Psoas muscle (tissue), 7 donors: ENCODE measurements at regions not wholly inside any gene's neighbourhood (a gene's known extent, or its start where the extent isn't known, plus 50 kb on each side); places are given as distances from the start of the nearest gene placed in this dataset.

ENCODE experiments used
- ATAC-seq, 4 donors: fragments of 200-7000 bp; cut with Tn5 transposase; one replicate each; pipeline ENCODE4 v1.9.1; 2020; ENCODE audit warnings: moderate library complexity in 3 of 4, mild to moderate bottlenecking in 2 of 4
- DNase-seq, 2 donors: peaks; one replicate each; pipeline ENCODE4 v3.0.0-alpha.2; 2020
- H3K27ac ChIP-seq: fragments of 200-600 bp; one replicate; pipeline ENCODE4 v1.8.0; 2022
- H3K27me3 ChIP-seq, 3 donors: fragments of 200-600 bp in 1 of 3; one replicate each; pipeline versions ENCODE4 v1.6.1 to v1.8.0; 2013 to 2022; ENCODE audit warnings: low read length in 2 of 3, mild to moderate bottlenecking in 2 of 3, moderate library complexity in 1 of 3; ENCODE audit not compliant: insufficient read depth in 3 of 3
- H3K36me3 ChIP-seq, 2 donors: fragments of 200-600 bp in 1 of 2; one replicate each; pipeline versions ENCODE4 v1.6.1 to v1.8.0; 2013 to 2022; ENCODE audit warnings: low read depth in 1 of 2, mild to moderate bottlenecking in 1 of 2, moderate library complexity in 1 of 2; ENCODE audit not compliant: insufficient read depth in 1 of 2
- H3K4me1 ChIP-seq: fragments of 200-600 bp; one replicate; pipeline ENCODE4 v1.8.0; 2022
- H3K4me3 ChIP-seq: fragments of 200-600 bp; one replicate; pipeline ENCODE4 v1.8.0; 2022; ENCODE audit warnings: mild to moderate bottlenecking
- H3K9me3 ChIP-seq: fragments of 200-600 bp; one replicate; pipeline ENCODE4 v1.8.0; 2022
- WGBS, 3 donors: extraction: QIAGEN DNeasy Blood & Tissue Kit; methylation state at CpG; one replicate each; pipeline versions ENCODE4 v1.1.6 to v1.1.7; 2013; 5-methylcytosine and 5-hydroxymethylcytosine counted together
- intact Hi-C, 2 donors: fragments of 100-400 bp; cut with DNase I; formaldehyde crosslinking; loops; one replicate each; pipeline versions ENCODE4 v1.11.0 to v1.14.2; 2022
- TF ChIP-seq, protein P1 (sequence below): fragments of 200-600 bp; IDR thresholded peaks from one replicate; pipeline ENCODE4 v1.8.0; 2022; ENCODE audit warnings: antibody characterized with exemption
- donor health status: healthy with polysubstance abuse.
- donor health status: DM: no; HTN: no; CAD: no; lungs with moderate emphysema.
- donor health status: Bipolar disorder and iron deficiency.
- donor health status: healthy.
- donor health status: DM: yes; HTN: yes; CAD: no.
- donor health status: DM: no; HTN: no; CAD: no.
- donor health status: DM: yes; HTN: yes; CAD: no.

DNA sequence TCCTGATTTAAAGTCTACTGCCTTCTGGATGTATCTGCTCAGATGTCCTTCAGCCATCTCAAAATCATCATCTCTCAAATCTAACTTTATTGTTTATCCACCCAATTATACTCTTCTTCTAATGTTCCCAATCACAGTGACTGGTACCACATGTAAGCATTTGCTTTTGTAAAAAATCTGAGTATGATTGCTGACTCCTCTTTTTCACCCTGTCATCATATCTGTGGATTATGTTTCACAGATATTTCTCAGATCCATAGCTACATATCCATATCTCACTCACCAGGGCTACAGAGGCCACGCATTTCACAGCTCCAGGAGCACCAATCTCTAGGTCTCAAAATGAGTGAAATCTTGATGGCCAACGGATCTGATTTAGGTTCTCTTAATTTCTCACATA is 76.1 kb downstream of the DHRS2 start:
- no peak for DNase-seq
- TF ChIP-seq, protein P1, sequence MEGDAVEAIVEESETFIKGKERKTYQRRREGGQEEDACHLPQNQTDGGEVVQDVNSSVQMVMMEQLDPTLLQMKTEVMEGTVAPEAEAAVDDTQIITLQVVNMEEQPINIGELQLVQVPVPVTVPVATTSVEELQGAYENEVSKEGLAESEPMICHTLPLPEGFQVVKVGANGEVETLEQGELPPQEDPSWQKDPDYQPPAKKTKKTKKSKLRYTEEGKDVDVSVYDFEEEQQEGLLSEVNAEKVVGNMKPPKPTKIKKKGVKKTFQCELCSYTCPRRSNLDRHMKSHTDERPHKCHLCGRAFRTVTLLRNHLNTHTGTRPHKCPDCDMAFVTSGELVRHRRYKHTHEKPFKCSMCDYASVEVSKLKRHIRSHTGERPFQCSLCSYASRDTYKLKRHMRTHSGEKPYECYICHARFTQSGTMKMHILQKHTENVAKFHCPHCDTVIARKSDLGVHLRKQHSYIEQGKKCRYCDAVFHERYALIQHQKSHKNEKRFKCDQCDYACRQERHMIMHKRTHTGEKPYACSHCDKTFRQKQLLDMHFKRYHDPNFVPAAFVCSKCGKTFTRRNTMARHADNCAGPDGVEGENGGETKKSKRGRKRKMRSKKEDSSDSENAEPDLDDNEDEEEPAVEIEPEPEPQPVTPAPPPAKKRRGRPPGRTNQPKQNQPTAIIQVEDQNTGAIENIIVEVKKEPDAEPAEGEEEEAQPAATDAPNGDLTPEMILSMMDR: no peak
- no peak for ATAC-seq
- no peaks in the 10 kb centered on the region for H3K4me1 ChIP-seq
- no peaks in the 10 kb centered on the region for H3K9me3 ChIP-seq
- no peak overlapping the region for H3K4me3 ChIP-seq
- intact Hi-C loops: no loop called here
- 63 to 74% (median 67%) methylated on average over 2 of the region's 2 CpGs for WGBS, 3 donors
- no peaks in the 10 kb centered on the region for H3K36me3 ChIP-seq
- no peak overlapping the region for H3K27ac ChIP-seq
- no peaks in the 10 kb centered on the region for H3K27me3 ChIP-seq

DNA sequence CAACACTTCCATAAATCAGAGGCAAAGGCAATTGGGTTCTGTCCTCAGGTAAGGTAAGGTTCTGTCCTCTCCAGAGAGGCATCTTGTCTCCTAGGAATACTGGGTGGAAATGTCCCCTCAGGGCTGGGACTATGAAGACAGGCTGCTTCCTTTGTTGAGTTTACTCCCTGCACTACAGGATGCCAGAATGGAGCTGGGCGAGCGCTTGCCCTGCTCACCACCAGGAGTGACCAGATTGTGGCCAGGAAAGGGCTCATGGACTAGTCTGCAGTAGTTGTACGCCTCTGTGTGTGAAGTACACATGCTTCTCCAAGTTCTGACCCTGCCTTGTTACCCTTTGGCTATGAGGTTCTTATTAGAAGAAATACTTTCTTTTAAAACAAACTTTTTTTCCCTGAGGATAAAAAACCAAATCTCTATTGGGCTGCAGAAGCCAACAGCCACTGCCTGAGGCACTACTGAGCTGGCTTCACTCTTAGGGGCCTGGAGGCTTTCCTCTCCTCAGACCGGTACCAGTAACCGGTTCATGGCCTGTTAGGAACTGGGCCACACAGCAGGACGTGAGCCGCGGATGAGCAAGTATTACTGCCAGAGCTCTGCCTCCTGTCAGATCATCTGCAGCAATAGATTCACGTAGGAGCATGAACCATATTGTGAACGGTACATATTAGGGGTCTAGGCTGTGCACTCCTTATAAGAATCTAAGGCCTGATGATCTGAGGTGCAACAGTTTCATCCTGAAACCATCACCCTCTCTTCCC is 83.2 kb downstream of the DHRS2 start:
- H3K4me3 ChIP-seq: no peak overlapping the region
- H3K27ac ChIP-seq: no peak overlapping the region
- TF ChIP-seq, protein P1: no peak
- H3K27me3 ChIP-seq: no peaks in the 10 kb centered on the region
- no peak for ATAC-seq
- no peak for DNase-seq
- 79 to 83% (median 81%) methylated on average over 10 of the region's 10 CpGs for WGBS, 3 donors
- no peaks in the 10 kb centered on the region for H3K9me3 ChIP-seq
- no peaks in the 10 kb centered on the region for H3K36me3 ChIP-seq
- no peaks in the 10 kb centered on the region for H3K4me1 ChIP-seq
- intact Hi-C loops: no loop called here

DNA sequence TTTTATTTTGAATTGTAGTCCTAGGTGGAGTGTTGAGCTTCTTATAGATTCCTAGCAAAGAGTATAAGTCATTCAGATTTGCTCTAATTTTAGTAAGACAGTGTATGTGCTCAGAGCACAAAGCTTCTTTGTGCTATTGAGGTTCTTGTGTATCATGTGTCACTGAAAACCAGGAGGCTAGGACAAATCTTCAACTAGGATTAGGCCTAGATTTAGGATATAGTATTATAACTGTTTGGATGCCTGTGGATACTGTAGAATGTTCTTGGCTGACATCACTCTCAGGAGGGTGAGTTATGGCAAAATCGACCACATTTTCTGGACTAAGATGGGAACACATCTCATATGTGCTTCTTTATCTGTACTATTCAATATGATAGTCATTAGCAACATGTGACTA is 86.5 kb downstream of the DHRS2 start:
- TF ChIP-seq, protein P1: no peak
- H3K27me3 ChIP-seq: no peaks in the 10 kb centered on the region
- DNase-seq (no peak), ATAC-seq (no peak)
- 18 to 30% (median 21%) methylated on average over 1 of the region's 1 CpG for WGBS, 3 donors
- intact Hi-C loops: no loop called here
- H3K4me3 ChIP-seq: no peak overlapping the region
- H3K9me3 ChIP-seq: no peaks in the 10 kb centered on the region
- no peaks in the 10 kb centered on the region for H3K4me1 ChIP-seq
- no peak overlapping the region for H3K27ac ChIP-seq
- H3K36me3 ChIP-seq: no peaks in the 10 kb centered on the region

DNA sequence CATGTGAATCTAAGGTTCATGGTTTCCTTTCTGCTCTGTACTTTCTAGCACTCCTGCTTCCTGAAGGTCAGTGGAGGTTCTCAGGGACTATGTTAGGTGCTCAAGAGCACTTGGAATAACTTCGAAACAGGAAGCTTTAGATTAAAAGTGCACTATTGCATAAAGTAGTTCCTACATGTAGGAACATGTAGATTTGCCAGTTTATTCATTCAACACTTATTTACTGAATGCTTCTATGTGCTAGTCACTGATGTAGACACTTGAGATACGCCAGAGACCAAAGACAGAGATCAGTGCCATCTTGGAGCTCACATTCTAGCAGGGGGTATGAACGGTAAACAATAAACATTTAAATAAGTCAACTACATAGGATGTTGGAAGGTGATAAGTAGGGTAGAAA is 87.7 kb downstream of the DHRS2 start:
- H3K4me3 ChIP-seq: no peak overlapping the region
- no peaks in the 10 kb centered on the region for H3K9me3 ChIP-seq
- no peak overlapping the region for H3K27ac ChIP-seq
- TF ChIP-seq, protein P1: no peak
- intact Hi-C loops: no loop called here
- WGBS, 3 donors: 74 to 81% (median 80%) methylated on average over 3 of the region's 3 CpGs
- no peaks in the 10 kb centered on the region for H3K27me3 ChIP-seq
- no peaks in the 10 kb centered on the region for H3K4me1 ChIP-seq
- H3K36me3 ChIP-seq: no peaks in the 10 kb centered on the region
- ATAC-seq: no peak
- no peak for DNase-seq

DNA sequence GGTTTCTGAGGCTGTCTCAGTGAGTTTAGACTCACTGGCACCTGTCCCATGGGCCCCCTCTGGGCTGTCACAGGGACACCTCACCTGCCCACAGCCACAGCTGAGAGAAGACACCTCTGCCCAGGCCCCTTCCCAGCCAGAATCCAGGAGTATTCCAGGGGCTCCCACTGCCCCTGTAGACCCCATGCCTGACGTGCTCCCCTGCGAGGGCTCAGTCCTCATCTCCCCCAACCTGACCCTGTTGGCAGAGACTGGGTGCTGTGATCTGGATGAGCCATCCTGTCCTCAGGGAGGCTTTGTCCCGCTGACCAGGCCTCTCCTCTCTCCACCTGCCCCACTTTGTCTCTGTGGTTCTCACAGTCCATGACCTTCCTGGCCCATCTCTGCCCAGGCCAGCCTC is 89.4 kb downstream of the DHRS2 start:
- ATAC-seq: no peak
- no peak overlapping the region for H3K27ac ChIP-seq
- H3K4me1 ChIP-seq: no peaks in the 10 kb centered on the region
- intact Hi-C loops: no loop called here
- WGBS, 3 donors: 78 to 89% (median 86%) methylated on average over 3 of the region's 3 CpGs
- no peaks in the 10 kb centered on the region for H3K36me3 ChIP-seq
- TF ChIP-seq, protein P1: no peak
- H3K27me3 ChIP-seq: peaks cover 0 to 4% (median 0%) of the 10 kb centered on the region in 3 donors
- H3K4me3 ChIP-seq: no peak overlapping the region
- DNase-seq: no peak
- H3K9me3 ChIP-seq: no peaks in the 10 kb centered on the region
